Stimulated activated naive CD8-positive, alpha-beta T cell treated with anti-CD3 and anti-CD28 coated beads, Interleukin-15, amount 100 ng/mL, for 72 hours (primary cell): ENCODE measurements at regions not wholly inside any gene's neighbourhood (a gene's known extent, or its start where the extent isn't known, plus 50 kb on each side); places are given as distances from the start of the nearest gene placed in this dataset.
"Not testable (repeated sequence)": the region's sequence is repeated elsewhere in the genome, so short reads cannot be mapped to it uniquely, and the experiment has no call there.

Experiments
- ATAC-seq: fragments of 150-1000 bp; cut with Tn5 transposase; 2 replicates; pipeline ENCODE4 v1.10.0; 2021; ENCODE audit warnings: mild to moderate bottlenecking, moderate library complexity
- DNase-seq, 2 donors: peaks; one replicate each; pipeline ENCODE4 v3.0.0; 2021 to 2022
- H3K27ac Mint-ChIP-seq, 2 donors: one replicate each; pipeline ENCODE4 v1.8.0; 2022; ENCODE audit warnings: mild to moderate bottlenecking in 2 of 2, mixed read lengths in 2 of 2, moderate library complexity in 2 of 2
- H3K27me3 Mint-ChIP-seq: one replicate; pipeline ENCODE4 v1.8.0; 2022; ENCODE audit warnings: mixed read lengths
- H3K4me1 Mint-ChIP-seq: one replicate; pipeline ENCODE4 v1.8.0; 2022; ENCODE audit warnings: mild to moderate bottlenecking, mixed read lengths
- H3K4me3 Mint-ChIP-seq, 2 donors: one replicate each; pipeline ENCODE4 v1.8.0; 2022; ENCODE audit warnings: mild to moderate bottlenecking in 2 of 2, mixed read lengths in 2 of 2, moderate library complexity in 1 of 2
- H3K9me3 Mint-ChIP-seq, 2 donors: one replicate each; pipeline ENCODE4 v1.8.0; 2022; ENCODE audit warnings: mixed read lengths in 2 of 2

DNA sequence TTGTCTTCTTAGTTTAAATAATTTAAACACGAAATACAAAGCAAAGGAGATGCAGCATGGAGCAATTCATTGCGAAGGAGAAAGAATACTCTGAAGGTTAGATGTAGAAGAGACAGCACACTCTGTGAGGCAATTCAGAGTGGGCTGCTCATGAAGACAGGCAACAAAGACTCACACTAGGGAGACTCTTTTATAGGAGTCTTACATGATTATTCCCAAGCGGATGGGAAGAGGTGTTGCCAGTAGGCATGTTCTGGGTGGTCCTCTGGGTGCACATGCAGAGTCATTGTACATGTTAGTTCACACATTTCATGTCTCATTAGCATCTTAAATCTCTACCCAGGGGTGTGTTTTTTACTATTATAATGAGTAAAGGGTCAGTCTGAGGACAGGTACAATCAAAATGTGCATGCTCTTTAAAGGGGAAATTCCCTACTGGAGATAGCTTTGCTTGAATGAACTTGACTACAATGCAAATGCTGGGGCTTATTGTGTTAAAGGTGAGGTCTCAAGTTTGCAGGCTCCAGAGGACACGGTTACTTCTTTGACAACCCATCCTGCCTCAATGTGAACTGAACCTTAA is 275.5 kb downstream of the CDH19 start:
- no peaks in the 10 kb centered on the region for H3K9me3 Mint-ChIP-seq
- H3K4me1 Mint-ChIP-seq = no peaks in the 10 kb centered on the region
- H3K4me3 Mint-ChIP-seq = no peak overlapping the region
- H3K27ac Mint-ChIP-seq = no peak overlapping the region
- ATAC-seq (no peak), DNase-seq (no peak)
- no peaks in the 10 kb centered on the region for H3K27me3 Mint-ChIP-seq

DNA sequence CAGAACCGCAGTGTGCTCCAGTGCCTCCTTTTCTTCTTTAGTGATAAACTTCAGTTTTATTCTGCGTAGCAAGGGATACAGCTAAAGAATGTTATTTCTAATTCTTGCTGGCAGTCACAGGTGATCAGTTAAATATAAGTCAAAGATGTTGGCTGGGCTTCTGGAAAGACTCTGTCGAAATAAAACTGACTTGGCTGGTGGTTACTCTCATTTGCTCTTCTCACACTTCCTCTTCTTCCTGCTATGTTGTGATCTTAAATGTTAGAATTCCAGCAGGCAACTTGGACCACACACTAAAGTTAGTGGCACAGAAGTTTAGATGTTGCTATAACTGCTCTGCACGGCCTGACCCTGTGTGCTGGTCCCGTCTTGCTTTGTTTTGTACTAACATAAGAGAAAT is 278.6 kb downstream of the CDH19 start:
- no peak overlapping the region for H3K4me3 Mint-ChIP-seq
- DNase-seq (no peak), ATAC-seq (no peak)
- H3K4me1 Mint-ChIP-seq = no peaks in the 10 kb centered on the region
- peaks cover 0 to 4% of the 10 kb centered on the region in 2 donors for H3K9me3 Mint-ChIP-seq
- no peaks in the 10 kb centered on the region for H3K27me3 Mint-ChIP-seq
- H3K27ac Mint-ChIP-seq = no peak overlapping the region

DNA sequence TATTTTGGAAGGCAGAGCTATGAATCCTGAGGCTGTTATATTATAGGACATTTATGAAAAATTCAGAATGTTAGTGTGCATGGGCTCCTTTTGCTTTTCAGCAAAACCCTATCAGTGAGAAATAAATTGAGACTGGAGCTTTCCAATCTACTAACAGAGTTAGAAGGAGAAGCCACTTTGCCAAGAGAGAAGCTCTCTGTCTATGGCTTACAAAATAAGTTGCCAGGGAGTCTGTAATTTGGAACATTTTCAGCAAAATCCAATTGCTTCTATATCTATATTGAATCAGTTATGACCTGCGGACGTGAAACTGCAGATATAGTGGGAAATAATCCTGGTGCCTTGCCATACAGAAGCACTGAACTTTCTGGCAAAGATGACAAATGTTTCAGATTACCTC is 279.3 kb downstream of the CDH19 start:
- Mint-ChIP-seq H3K4me1 (no peaks in the 10 kb centered on the region), H3K27me3 (no peaks in the 10 kb centered on the region), H3K4me3 (no peak overlapping the region), H3K9me3 (peaks cover 0 to 4% of the 10 kb centered on the region in 2 donors), H3K27ac (no peak overlapping the region)
- ATAC-seq = no peak
- no peak for DNase-seq

GRCh38 chr18:66317243-66318090 is 286.4 kb downstream of the CDH19 start:
- DNase-seq (no peak), ATAC-seq (no peak)
- Mint-ChIP-seq H3K27me3 (no peaks in the 10 kb centered on the region), H3K9me3 (peaks cover 0 to 4% of the 10 kb centered on the region in 2 donors), H3K4me3 (no peak overlapping the region), H3K27ac (no peak overlapping the region), H3K4me1 (no peaks in the 10 kb centered on the region)

GRCh38 chr18:66316701-66317100 is 287.2 kb downstream of the CDH19 start:
- Mint-ChIP-seq H3K27me3 (no peaks in the 10 kb centered on the region), H3K27ac (no peak overlapping the region), H3K4me3 (no peak overlapping the region), H3K4me1 (no peaks in the 10 kb centered on the region), H3K9me3 (peaks cover 0 to 4% of the 10 kb centered on the region in 2 donors)
- ATAC-seq = no peak
- DNase-seq = no peak

DNA sequence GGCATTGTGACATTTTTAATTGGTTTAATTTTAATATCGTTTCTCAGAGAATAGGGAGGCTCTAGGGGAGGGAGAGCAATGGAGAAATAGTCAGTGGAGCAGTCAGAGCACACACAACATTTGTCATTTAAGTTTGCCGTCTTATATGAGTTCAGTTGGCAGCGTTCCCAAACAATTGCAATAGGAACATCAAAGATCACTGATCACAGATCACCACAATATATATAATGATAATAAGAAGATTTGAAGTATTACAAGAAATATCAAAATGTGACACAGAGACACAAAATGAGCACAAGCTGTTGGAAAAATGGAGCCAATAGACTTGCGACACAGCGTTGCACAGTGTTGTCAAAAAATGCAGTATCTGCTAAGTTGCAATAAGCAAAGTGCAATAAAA is 303.7 kb downstream of the CDH19 start:
- Mint-ChIP-seq H3K4me1 (no peaks in the 10 kb centered on the region), H3K4me3 (no peak overlapping the region), H3K9me3 (peaks cover 0 to 5% of the 10 kb centered on the region in 2 donors), H3K27me3 (no peaks in the 10 kb centered on the region), H3K27ac (no peak overlapping the region)
- DNase-seq (no peak), ATAC-seq (no peak)

GRCh38 chr18:66280470-66280869 is 323.4 kb downstream of the CDH19 start:
- Mint-ChIP-seq H3K9me3 (peaks cover 0 to 5% of the 10 kb centered on the region in 2 donors), H3K4me1 (no peaks in the 10 kb centered on the region), H3K27ac (no peak overlapping the region), H3K4me3 (no peak overlapping the region), H3K27me3 (no peaks in the 10 kb centered on the region)
- ATAC-seq (no peak), DNase-seq (no peak)

DNA sequence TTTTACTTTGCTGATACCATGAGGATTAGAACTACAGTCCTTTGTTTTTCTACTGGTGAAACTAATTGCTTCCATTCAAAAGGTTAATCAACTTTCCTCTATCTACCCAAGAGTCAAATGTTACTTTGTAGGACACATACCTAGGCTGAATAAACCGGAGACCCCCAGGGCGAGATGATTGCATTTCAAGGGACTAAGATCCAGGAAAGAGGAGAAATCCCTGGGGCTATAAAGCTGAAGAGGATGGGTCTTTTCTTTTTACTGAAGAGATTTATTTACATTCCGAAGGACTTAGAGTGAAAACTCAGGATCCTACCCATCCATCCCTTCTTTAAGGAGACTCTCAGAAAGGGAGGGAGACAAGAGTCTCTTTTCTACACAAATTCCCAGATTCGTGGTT is 331.9 kb downstream of the CDH19 start:
- no peak overlapping the region for H3K27ac Mint-ChIP-seq
- DNase-seq (no peak), ATAC-seq (no peak)
- no peaks in the 10 kb centered on the region for H3K4me1 Mint-ChIP-seq
- no peaks in the 10 kb centered on the region for H3K27me3 Mint-ChIP-seq
- H3K9me3 Mint-ChIP-seq = peaks cover 17 to 33% of the 10 kb centered on the region in 2 donors
- H3K4me3 Mint-ChIP-seq = no peak overlapping the region

DNA sequence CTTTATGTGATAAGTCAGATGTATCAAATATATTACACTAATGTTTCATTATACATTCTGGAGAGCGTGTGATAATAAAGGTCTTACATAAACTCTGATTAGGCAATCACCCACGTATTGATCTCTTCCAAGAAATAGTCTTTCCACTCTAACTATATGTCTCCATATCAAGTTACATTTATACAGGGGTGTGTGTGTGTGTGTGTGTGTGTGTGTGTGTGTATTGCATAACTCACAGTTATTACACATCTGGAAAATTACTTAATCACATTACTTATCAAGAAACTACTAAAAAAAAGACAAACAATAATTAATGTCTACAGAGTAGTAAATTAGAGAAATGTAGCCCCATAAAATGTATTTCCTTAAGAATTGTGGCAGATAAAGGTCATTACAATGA is 339.8 kb downstream of the CDH19 start:
- ATAC-seq (no peak), DNase-seq (no peak)
- no peak overlapping the region for H3K4me3 Mint-ChIP-seq
- no peaks in the 10 kb centered on the region for H3K27me3 Mint-ChIP-seq
- peaks cover 7% of the 10 kb centered on the region in 2 donors for H3K9me3 Mint-ChIP-seq
- H3K4me1 Mint-ChIP-seq = no peaks in the 10 kb centered on the region
- no peak overlapping the region for H3K27ac Mint-ChIP-seq

DNA sequence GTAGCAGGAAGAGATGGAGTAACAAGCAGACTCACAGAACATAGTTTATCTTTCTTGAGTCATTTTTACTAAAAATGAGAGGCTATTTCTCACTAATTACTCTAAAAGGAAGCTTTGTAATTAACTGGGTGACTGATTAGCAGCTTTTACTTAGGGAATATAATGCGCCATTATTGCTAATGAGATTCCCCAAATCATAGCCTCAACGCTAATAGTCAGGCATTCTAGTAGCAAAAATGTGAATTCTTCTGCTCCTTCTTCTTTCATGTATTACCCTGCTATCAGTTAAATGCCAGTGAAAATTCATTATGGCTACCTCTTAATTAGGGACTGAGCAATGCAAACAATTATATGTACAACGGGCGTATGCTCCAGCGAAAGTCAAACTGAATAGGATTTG is 349.8 kb downstream of the CDH19 start:
- no peak for DNase-seq
- Mint-ChIP-seq H3K9me3 (peaks cover 3 to 11% of the 10 kb centered on the region in 2 donors), H3K4me1 (no peaks in the 10 kb centered on the region), H3K27me3 (no peaks in the 10 kb centered on the region), H3K27ac (no peak overlapping the region), H3K4me3 (no peak overlapping the region)
- no peak for ATAC-seq

GRCh38 chr18:66252703-66253102 is 351.2 kb downstream of the CDH19 start:
- Mint-ChIP-seq H3K27me3 (no peaks in the 10 kb centered on the region), H3K4me3 (no peak overlapping the region), H3K27ac (no peak overlapping the region), H3K9me3 (peaks cover under 1 to 11% of the 10 kb centered on the region in 2 donors), H3K4me1 (no peaks in the 10 kb centered on the region)
- ATAC-seq = no peak
- no peak for DNase-seq

- H3K4me3 Mint-ChIP-seq = no peak overlapping the region
- ATAC-seq (no peak), DNase-seq (no peak)
- peaks cover 9 to 10% of the 10 kb centered on the region in 2 donors for H3K9me3 Mint-ChIP-seq
- H3K27me3 Mint-ChIP-seq = no peaks in the 10 kb centered on the region
- H3K4me1 Mint-ChIP-seq = no peaks in the 10 kb centered on the region
- no peak overlapping the region for H3K27ac Mint-ChIP-seq
Measured at GRCh38 chr18:66235206-66235605, 368.7 kb downstream of the CDH19 start.

- H3K9me3 Mint-ChIP-seq = peaks cover 4 to 11% of the 10 kb centered on the region in 2 donors
- DNase-seq = no peak
- ATAC-seq = no peak
- H3K27me3 Mint-ChIP-seq = no peaks in the 10 kb centered on the region
- no peak overlapping the region for H3K27ac Mint-ChIP-seq
- H3K4me3 Mint-ChIP-seq = no peak overlapping the region
- H3K4me1 Mint-ChIP-seq = no peaks in the 10 kb centered on the region
Measured at GRCh38 chr18:66226782-66227181, 377.1 kb downstream of the CDH19 start.

DNA sequence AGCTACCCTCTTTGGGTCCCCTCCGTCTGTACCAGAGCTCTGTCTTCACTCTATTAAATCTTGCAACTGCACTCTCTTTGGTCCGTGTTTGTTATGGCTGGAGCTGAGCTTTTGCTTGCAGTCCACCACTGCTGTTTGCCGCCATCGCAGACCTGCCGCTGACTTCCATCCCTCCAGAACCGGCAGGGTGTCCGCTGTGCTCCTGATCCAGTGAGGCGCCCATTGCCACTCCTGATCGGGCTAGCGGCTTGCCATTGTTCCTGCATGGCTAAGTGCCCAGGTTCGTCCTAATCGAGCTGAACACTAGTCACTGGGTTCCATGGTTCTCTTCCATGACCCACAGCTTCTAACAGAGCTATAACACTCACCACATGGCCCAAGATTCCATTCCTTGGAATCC is 380.6 kb downstream of the CDH19 start:
- not testable (repeated sequence) for ATAC-seq, H3K4me3 Mint-ChIP-seq, H3K27ac Mint-ChIP-seq, DNase-seq, H3K27me3 Mint-ChIP-seq, H3K4me1 Mint-ChIP-seq
- H3K9me3 Mint-ChIP-seq = peaks cover 0 to 12% of the 10 kb centered on the region in 2 donors

DNA sequence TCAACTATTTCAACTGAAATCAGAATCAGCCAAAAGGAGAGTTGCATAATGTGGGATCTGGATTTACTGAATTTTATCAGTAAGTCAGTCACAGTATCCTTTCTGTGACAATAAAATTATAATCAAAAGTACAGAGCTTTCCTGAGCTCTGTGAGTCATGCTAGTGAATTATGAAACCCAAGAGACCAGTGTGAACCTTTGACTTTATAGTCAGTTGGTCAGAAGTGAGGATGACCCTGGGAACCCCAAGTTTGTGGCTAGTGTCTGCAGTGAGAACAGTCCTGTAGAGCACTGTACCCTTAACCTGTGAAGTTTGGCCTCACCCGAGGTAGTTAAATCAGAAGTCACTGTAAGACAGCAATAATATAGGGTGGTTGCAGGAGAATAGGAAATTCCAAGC is 381.7 kb downstream of the CDH19 start:
- no peak overlapping the region for H3K4me3 Mint-ChIP-seq
- ATAC-seq (no peak), DNase-seq (no peak)
- H3K4me1 Mint-ChIP-seq = no peaks in the 10 kb centered on the region
- no peak overlapping the region for H3K27ac Mint-ChIP-seq
- H3K27me3 Mint-ChIP-seq = no peaks in the 10 kb centered on the region
- H3K9me3 Mint-ChIP-seq = peaks cover 0 to 12% of the 10 kb centered on the region in 2 donors

DNA sequence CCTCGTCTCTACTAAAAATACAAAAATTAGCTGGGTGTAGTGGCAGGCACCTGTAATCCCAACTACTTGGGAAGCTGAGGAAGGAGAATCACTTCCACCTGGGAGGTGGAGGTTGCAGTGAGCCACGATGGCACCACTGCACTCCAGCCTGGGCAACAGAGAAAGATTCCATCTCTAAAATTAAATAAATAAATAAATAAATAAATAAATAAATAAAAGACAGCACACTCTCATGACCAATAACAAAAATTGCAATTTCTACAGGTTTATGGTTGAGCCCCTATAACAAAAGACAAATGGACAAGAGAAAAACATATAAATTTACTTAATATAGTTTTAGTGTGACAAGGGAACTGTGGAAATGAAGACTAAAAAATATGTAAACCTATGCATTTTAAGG is 384.1 kb downstream of the CDH19 start:
- Mint-ChIP-seq H3K4me1 (no peaks in the 10 kb centered on the region), H3K4me3 (no peak overlapping the region), H3K9me3 (peaks cover 0 to 12% of the 10 kb centered on the region in 2 donors), H3K27ac (no peak overlapping the region), H3K27me3 (no peaks in the 10 kb centered on the region)
- no peak for ATAC-seq
- DNase-seq = no peak
